ENCODE measurements at regions not wholly inside any gene's neighbourhood (a gene's known extent, or its start where the extent isn't known, plus 50 kb on each side); places are given as distances from the start of the nearest gene placed in this dataset.

DNA sequence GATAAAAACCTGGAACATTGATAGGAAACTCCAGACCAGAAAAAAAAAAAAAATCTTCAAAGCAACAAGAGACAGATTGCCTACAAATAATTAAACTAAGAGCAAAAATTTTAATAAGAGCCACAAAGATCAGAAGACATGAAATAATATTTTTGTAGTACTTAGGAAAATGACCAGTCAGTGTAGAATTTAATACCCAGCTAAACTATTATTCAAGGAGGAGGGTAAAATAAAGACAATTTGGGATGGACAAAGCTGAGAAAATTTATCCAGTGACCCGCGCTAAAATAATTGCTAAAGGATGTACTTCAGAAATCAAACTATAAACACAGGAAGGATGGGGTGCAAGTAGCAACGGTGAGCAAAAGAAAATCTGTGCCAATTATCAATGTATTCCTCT is 133.2 kb downstream of the AQP9 start:
- DNase-seq: no peak

DNA sequence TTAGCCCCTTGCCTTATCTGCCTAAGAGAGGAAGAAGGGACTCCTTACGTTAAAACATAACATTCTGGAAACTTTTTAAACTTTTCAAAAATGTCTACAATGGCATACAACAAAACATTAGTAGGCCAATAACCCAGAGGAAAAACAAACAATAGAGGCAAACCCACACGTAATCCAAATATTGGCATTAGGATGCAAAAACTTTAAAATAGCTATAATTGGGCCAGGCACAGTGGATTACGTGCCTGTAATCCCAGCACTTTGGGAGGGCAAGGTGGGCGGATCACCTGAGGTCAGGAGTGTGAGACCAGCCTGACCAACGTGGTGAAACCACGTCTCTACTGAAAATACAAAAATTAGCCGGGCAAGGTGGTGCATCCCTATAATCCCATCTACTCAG is 134.9 kb downstream of the AQP9 start:
- no peak for DNase-seq

DNA sequence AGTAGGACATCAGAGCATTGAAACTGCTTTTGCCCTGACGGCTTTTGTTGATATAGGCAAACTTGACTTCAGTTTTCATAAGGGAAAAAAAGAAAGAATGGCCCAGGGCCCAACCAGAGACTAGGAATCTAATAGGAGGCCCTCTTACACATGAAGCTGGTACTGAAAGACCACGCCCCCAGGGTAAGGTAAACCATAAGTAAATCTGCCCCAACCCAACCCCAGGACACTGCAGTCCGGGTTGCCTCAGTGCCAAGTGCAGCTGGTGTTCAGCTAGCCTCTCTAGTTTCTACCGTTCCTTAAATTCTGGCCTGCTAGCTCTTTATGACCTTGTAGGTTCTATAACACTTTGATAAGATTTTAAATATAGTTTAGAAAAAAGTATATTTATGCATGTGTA is 136.7 kb downstream of the AQP9 start:
- no peak for DNase-seq

DNA sequence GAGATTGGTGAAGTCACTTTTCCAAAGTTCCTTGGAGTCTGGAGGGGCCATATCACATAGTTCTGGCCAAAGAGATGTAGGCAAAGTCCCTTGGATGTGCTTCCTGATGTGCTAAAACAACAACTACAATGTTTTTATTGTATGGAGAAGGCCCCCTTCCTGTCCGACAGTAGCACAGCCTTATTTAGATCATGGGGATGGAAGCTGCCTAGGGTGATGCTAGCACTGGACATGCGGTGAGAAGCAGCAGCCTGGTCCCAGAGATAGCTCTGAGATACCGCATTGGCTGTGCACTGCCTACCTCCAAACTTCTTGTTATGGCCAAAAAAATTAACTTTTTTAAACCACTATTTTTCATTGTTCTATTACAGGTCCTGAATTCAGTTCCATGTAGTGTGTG is 137.6 kb downstream of the AQP9 start:
- DNase-seq: no peak

DNA sequence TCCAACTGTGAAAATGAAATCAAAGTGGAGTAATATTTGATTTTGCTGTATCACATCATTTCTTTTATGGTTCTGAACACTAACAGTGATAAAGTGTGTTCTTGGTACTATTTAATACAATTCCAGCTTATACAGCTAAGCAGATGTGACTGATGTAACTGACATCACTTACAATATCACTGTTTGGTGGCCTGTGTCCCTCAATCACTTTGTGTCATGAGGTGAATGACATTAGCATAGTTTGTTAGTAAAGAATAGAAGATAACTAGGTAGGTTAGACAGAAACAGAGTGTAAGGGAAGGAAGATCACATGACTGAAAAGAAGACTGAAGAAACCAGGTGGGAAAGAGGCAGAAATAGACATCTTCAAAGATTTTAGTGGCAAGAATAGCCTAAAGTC is 138.7 kb downstream of the AQP9 start:
- no peak for DNase-seq

DNA sequence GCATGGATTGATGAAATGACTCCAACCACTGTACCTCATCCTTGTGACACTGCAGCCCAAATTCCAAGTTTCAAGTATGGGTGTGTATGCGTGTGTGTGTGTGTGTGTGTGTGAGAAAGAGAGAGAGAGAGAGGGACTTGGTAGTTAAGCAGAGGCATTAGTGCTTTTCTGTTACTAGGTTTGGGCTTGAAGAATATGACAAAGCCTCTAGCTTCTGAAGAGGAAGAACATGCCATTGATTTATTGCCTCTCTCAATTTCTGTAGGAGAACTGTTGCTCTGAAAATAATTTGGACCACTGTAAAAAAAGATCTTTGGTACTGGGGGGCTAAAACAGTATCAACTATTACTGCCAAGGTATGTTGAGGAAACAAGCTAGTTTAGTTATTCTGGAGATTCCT is 139.2 kb downstream of the AQP9 start:
- DNase-seq: no peak

DNA sequence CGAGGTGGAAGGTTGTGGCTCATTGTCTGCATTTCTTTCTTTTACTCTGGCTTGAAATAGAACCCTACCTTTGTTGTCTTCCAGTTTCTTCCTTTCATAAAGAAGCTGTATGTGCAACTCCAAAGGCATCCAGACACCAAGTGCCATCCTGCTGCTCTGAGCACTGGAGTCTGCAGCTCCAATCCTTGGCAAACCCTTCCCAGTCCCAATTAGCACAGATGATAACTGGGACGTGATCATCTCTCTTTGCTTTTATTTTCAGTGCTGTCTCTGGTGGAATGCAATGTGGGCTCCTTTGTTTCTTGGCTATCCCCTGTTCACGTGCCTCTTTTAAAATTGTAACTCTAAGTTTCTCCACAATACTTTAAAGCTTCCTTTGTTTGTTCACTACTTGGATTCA is 140.9 kb downstream of the AQP9 start:
- no peak for DNase-seq

DNA sequence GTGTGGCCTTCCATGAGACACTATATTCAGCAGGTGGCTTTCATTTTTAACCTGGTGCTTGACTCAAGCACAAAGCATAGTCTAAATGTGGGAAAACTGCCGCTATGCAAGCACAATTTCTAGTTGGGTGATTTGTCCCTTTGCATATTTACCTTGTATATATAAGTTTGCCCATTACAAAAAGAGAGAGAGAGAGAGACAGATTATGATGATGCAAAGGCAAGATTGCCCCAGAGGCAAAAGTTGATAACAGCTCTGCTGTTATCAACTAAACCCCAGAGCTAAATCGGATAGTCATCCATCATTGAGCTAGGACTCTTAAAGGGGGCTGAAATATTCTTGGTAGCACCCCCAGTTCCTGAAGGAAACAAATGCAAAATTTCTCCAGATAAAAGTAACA is 141.5 kb downstream of the AQP9 start:
- no peak for DNase-seq

DNA sequence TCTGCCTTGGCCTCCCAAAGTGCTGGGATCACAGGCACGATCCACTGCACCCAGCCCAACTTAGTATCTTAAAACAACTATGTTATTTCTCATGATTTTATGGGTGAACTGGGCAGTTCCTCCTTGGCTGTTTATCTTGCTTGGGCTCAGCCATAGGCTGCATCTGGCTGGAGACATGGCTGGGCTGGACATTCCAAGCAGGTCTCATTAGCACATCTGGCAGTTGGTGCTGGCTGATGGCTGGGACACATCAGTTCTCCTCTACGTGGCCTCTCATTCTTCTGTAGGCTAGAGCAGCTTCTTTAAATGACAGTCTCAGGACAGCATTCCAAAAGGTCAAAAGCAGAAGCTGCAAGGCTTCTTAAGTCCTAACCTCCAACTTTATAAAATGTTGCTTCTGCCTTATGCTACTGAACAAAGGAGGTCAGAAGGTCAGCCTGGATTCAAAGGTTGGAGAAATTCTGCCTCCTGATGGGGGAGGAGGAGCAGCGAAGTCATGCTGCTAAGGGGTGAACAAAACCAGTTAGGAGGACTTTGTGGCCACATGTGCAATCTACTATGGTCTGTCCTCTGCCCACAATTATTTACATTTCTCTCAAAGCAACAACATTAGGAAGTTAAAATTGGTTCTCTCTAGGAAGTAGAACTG is 144.0 kb downstream of the AQP9 start:
- no peak for DNase-seq

DNA sequence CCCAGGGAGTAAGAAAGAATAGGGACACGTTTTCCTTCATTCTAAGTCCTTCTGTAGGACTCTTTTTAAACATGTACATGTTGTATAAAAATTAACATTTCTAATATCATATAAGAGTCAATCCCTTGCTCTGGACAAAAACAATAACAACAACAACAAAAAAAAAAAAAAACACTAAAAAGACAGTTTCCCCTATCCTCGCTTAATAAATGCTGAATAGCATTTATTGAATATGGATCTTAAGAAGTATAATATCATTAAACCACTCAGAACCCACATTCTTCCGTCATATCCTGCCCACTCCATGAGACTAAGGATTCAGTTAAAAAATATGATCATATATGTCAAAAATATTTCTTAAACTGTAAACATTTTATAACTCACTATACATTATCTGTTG is 145.1 kb downstream of the AQP9 start:
- no peak for DNase-seq

DNA sequence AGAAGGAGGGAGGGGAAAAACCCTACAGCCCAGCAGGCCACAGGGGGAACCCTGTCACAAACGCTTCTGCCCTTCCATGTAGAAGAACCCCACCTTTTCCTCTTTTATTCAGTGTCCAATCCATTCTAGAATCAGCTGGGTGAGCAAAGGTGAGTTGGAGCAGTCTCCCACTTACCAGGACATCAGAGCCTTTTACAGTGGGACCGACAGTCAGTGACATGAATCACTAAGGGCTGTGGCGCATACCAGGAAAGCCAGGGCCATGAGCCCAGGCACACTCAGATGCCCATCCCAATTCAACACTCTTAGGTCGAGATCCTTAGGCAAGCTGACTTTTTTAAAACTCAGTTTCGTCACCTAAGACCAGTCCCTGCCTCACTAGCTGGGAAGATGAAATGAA is 146.1 kb downstream of the AQP9 start:
- no peak for DNase-seq

DNA sequence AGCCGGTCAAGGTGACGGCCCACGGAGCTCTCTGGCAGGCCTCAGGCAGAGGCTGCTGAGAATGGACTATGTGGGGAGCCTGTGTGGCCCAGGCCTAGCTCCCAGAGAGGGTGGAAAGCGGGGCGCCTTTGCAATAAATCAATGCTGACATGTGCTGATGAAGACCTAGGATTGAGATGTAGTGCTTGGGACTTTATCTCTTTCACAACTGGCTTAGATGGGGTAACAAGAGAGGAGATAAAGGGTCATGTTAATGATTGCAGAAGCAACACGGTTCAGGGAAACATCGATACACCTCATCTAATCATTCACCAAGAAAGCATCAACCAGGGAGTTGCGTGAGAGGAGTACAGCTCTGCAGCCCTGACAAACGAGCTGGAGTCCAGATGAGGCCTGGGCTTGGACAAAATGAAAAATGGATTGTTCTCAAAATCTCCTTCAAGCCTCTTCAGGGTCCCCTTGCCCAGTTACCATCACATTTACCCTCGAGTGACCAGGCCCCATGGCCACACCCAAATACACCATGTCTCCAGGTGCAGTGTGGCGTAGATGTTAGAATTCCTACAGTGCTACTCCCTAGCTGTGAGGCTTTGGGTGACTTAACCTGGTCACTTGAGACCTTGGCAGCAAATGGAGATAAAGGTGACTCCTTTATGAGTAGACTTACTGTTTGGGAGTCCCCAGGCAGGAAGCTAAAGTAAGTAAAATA is 146.4 kb upstream of the LIPC start:
- no peak for DNase-seq

DNA sequence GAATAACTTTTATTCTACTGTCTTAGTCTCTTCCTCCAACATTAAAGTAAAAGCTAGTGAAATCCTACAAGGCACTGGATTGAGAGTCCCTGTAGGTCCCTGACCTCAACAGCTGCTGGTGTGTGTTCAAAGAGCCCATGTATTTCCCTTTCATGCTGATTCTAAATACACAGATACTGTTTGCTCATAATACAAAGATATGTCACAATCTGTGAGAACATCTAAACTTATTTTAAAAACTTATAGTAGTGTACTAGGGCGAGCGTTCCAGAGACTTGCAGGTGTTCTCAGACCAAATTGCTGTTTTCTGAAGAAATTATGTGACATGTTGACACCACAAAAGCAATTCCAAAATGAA is 145.9 kb upstream of the LIPC start:
- no peak for DNase-seq

DNA sequence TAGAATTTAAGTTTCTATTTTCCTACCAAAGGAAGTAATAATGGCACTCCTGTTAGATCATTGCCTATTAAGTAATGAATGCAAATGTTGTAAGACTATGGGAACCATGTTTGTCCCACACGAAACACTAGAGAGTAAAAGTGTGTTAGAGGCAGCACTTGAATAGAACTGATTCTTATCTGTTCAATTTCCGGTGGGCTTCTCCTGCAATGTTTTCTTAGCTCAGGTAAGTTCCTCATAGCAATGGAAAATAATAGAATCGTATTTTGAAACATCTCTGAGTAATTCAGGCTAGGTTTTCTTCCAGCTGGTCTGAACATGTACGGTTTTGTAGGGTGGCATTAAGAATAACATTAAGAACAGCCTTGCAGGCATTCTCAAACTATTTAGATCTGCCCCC is 145.3 kb upstream of the LIPC start:
- no peak for DNase-seq

DNA sequence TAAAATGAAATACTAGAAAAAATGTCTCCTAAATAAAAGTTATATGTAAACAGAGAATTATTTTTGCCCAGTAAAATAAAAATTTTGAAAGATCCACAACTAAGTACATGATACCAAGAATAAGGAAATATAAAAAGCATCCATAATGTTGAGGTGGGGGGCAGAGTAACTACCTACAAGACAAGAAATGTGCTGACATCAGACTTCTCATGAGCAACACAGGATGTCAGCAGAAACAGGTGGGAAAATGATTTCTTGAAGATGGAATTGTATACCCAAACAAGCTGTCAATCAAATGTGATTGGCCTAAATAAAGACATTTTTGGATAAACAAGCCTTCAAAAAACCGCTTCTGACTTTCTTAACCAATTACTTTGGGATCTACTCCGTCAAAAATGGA is 143.9 kb upstream of the LIPC start:
- no peak for DNase-seq

DNA sequence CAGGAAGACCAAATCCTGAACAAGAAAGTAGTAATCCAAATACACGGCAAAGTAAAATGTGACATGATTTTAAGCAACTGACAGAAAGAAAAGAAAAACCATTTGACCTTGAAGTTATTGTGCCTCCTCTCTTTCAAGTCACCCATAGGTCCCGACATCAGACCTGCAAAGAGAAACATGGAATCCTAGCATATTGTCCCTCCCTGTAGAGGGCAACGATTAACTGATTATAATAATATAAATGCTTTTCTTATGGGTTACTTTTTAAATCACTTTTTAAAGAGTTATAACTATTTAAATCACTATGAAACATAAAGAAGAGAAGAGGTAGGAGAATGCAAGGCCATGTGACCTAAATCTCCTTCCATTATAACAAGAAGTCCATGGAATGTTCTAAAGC is 143.2 kb upstream of the LIPC start:
- DNase-seq: no peak

DNA sequence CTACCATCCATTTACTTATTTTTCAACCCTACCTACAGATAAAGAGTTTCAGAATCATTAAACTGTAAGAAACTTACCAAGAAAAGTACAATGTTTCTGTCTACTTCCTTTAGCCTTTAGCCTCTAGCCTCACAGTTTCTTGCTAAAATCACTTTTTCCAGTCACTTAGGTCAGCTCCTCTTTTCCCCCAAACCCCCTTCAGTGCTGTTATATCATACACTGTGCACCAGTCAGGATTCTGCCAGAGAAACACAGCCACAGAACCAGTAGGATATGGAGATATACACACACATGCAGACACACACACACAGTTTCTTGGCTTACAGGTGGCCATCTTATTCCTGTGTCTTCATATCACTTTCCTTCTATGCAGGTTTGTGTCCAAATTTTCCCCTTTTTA is 139.9 kb upstream of the LIPC start:
- no peak for DNase-seq

DNA sequence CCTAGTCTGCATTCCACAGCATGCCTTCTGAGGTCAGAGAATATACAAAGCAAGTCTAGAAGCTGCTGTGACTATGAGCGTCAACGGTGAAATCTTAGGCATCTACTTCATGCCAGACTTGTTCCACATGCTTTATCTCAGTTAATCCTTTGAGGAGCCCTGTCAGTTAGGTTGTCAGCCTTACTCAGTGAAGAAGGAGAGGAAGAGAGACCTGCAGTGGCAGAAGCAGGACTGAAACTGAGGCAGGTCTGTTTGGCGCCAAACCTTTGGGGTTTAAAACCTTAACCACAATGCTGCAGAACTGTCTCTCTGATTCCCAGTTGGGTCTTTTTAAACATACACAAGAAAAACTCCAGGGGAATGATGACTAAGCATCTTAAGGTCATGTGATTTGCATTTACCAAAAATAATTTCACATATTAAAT is 139.0 kb upstream of the LIPC start:
- no peak for DNase-seq

DNA sequence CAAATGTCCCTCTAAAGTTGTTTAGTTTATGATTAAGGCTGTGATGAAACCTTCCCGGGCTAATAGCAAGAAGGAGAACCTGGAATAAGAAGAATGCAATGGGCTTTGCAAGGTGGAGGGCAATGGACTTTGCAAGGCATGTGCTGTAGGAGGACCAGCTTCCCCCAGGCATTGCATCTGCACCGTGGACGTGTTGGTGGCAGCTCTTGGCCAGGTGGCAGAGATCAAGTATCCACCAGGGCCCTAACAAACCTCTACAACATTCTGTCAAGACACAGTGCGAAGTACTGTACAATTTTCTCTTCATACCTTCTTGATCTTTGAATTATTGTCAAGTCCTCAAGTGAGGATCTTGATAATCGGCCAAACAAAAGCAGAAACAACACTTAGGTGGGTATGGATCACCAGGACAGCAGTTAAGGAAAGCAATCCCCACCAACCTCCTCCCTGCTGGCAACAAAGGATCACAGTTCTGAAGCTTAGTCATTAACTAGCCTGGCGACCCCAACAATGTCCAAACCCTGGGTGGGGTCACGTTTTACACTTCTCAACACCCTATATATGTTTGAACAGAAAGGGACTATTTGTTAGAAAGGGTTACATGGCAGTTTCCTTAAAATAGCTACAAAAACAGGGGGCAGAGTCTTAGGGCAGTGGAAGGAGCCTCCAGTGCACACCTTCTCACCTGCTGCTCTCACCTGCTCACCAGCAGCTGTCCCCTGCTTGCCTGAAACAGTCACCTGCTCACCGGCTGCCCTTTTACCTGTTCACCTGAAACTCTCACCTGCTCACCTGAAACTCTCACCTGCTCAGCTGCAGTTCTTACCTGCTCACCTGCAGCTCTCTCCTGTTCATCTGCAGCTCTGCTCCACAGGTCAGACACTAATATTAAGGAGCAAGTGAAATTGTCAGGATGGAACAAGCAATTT is 137.9 kb upstream of the LIPC start:
- no peak for DNase-seq

DNA sequence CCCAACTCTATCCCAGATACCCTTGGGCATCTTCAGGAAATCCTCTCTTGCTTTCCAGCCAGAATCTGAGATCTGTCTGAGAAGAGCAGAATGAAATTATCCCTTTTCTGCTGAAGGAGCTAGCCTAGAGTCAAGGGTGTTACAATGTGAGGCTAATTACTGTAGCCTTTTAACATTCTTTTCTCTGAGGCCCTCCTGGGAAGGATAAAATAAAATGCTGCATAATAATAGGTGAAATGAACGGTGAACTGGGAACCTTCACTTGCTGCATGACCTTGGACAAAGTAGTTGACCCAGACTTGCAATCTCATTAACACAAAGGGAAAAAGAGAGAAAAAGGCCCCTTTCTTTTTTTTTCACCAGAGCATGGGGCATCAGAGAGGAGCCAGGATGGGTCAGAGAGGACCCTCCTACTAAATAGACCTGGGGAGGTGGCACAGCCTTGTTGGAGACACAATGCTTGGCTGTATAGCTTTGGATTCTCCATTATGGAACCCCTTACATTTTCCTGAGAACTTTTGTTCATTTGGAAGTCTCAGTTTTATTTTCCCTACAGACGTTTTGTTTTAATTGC is 137.0 kb upstream of the LIPC start:
- DNase-seq: no peak

DNA sequence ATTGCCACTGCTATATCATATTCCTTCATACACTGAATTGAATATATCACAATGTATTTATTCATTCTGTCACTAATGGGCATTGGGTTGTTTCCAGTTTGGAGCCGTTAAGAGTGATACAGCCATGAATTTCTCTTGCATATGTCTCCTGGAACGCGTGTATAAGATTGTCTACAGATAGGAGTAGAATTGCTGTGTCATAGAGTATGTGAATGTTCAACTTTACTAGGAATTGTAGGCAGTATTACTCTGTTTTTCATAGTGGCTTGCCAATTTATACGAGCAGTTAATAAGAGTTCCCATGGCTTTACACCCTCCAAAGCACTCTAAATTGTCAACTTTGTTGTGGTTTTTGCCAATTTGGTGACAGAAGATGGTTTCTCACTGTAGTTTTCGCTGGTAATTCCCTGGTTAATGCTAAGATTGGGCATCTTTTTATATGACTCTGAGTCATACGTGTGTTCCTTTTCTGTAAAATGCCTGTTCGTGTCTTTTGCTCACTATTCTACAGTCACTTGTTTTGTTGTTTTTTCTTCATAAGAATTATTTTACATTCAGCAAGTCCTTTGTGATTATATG is 136.1 kb upstream of the LIPC start:
- no peak for DNase-seq

DNA sequence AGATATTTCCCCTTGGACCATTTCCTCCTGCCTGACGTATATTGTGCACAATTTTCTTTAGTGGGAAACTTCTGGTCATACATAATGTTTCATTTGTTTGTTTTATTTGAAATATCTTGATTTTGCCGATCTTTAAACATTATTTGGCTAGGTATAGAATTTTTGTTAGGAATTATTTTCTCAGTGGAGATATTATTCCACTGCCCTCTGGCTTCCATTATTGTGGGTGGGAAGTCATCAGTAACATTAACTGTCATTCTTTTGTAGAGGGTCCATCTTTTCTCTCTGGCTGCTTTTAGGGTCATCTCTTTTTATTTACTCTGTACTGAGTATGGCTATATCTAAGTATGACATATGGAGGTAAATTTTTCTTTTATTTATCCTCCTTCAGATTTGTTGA is 135.5 kb upstream of the LIPC start:
- DNase-seq: no peak

DNA sequence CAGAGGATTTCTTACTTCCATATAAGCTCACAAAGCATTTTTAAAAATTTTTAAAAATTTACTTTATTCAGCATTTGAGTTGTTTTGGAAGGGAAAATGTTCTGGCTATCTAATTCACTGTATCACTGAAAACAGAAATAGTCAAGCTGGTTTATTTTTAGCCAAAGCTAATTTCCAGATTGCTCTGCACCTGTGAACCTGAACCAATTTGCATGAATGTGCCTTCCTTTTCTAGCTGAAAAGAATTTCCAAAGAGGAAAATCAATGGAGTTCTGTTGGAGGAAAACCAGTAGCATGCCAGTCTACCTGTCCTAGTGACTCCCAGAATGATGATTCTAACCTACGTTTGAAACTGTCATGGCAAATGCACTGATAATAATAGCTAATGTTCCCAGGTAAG is 134.2 kb upstream of the LIPC start:
- no peak for DNase-seq
